GM18909 (cell line): ENCODE measurements at regions not wholly inside any gene's neighbourhood (a gene's known extent, or its start where the extent isn't known, plus 50 kb on each side); places are given as distances from the start of the nearest gene placed in this dataset.
"Not testable (repeated sequence)": the region's sequence is repeated elsewhere in the genome, so short reads cannot be mapped to it uniquely, and the experiment has no call there.

Source experiments
- ATAC-seq: cut with Tn5 transposase; IDR thresholded peaks from one replicate; pipeline ENCODE4 v1.9.1; 2021; ENCODE audit warnings: mild to moderate bottlenecking; ENCODE audit not compliant: unreplicated experiment, poor library complexity

GRCh38 chr5:112472614-112473013, 53.5 kb upstream of the EPB41L4A start:
- ATAC-seq, result no peak

DNA sequence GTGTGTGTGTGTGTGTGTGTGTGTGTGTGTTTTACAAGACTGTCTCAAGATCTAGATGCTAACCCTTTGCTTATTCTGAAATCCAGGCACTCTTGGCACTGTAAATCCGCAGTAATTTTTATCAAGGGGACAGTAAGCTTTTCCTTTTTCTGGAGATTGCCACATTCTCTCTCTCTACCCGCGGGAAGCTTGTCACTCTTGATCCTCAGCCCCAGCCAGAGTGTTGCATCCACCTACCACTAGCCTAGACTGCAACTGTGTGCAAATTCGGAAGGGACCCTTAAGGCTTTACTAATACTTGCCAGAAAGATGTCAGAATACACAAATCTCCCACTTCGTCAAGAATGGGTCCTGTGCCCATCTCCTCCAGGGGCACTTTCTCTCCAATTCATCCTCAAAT, 54.9 kb upstream of the EPB41L4A start:
- ATAC-seq, result no peak

DNA sequence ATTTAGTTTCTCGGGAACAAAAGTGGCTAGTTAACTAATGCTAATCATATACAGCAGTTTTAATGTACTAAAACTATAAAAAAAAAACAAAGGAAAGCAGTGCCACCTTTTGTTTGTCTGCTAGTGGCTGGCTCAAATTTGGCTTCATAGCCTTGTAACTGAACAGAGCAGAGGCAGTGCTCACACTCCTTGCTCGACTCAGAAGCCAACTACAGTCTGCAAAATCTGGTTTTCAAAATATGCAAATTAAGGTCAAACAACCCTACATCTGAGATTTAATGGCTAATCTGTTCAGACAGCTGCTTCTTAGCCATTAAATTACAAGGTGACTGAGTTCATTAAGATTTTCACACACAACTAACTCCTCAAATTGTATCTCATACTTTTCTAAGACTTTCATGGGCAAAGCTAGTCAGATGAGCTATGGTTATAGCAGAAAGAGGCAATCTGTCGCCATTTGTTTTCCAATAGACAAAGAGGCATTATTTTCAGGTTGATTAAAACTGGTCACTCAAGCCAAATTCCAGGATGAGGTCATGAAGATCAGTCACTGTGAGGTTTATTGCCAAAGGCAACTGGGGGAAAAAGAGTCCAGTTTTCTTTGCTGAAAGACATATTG, 56.8 kb upstream of the EPB41L4A start:
- no peak for ATAC-seq

DNA sequence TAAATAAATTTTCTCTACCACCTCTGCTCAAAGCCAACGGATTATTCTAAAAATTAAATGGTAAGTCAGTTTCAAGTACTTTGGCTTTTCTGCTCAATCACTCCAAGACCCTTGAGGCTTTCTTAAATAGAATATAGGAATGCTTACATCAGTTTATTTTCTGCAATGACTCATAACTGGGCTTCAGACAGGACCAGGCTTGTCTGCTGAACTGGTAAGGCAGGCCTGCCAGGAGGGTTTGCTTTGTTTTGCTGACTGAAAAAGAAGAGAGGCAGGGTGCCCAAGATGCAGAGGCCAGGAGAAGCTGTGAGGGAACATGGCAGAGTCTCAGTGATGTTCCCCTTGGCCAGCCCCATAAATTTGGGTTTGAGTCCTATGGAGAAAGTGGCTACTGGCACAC, 60.3 kb upstream of the EPB41L4A start:
- ATAC-seq, result no peak

DNA sequence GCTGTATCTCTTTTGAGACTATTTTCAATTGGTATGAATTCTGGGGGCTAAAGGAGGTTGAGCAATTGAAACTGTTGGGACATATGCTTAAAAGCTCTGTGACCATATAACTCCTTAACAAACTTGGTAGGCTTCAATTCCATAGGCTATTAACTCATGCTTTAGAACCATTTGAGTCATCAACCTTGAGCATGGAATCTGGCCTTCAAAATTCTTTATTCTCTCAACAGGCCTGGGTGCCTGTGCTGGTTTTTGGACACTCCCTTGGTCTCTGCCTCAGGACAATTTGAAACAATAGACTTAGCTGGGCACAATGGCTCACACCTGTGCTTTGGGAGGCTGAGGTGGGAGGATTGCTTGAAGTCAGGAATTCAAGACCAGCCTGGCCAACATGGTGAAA, 61.4 kb upstream of the EPB41L4A start:
- ATAC-seq, result no peak

GRCh38 chr5:112483704-112484103, 64.6 kb upstream of the EPB41L4A start:
- ATAC-seq, result no peak

DNA sequence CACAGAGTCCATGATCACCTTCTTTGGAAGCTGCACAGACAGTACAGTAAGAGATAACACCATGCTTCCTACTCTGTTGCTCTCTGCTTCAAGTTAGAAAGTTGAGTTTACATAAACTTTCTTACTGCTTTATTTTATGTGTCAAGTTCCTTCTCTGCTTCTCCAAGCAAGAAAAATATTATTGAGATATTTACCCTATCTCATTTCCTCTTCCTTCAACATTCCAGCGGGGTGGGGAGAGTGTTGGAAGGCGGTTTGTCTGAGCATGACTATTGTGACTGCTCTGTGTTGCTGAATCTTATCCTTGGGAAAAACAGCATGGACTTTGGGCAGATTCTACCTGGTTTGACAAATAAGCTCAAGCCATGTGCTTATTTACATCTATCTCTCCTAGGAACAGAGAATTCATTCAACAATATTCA, 66.9 kb upstream of the EPB41L4A start:
- ATAC-seq, result no peak

GRCh38 chr5:112491257-112491656, 72.2 kb upstream of the EPB41L4A start:
- no peak for ATAC-seq

- ATAC-seq, result peak; percentile 99
Measured at GRCh38 chr5:112492291-112492690, 73.2 kb upstream of the EPB41L4A start.

DNA sequence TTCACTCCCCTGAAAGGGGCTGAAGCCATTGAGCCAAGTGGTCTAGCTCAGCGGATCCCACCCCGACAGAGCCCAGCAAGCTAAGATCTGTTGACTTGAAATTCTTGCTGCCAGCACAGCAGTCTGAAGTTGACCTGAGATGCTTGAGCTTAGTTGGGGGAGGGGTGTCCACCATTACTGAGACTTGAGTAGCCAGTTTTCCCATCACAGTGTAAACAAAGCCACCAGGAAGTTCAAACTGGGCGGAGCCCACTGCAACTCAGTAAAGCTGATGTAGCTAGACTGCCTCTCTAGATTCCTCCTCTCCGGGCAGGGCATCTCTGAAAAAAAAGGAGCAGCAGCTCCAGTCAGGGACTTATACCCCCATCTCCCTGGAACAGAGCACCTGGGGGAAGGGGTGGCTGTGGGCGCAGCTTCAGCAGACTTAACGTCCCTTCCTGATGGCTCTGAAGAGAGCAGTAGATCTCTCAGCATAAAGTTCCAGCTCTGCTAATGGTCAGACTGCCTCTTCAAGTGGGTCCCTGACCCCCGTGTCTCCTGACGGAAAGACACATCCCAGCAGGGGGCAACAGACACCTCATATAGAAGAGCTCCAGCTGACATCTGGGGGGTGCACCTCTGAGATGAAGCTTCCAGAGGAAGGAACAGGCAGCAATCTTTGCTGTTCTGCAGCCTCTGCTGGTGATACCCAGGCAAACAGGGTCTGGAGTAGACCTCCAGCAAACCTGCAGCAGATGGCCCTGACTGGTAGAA, 84.8 kb upstream of the EPB41L4A start:
- ATAC-seq, result not testable (repeated sequence)

DNA sequence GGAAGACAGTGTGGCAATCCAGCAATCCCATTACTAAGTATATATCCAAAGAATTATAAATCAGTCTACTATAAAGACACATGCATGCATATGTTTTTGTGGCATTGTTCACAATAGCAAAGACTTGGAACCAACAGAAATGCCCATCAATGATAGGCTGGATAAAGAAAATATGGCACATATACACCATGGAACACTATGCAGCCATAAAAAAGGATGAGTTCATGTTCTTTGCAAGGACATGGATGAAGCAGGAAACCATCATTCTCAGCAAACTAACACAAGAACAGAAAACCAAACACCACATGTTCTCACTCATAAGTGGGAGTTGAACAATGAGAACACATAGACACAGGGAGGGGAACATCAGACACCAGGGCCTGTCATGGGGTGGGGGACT, 90.0 kb upstream of the EPB41L4A start:
- ATAC-seq, result not testable (repeated sequence)

DNA sequence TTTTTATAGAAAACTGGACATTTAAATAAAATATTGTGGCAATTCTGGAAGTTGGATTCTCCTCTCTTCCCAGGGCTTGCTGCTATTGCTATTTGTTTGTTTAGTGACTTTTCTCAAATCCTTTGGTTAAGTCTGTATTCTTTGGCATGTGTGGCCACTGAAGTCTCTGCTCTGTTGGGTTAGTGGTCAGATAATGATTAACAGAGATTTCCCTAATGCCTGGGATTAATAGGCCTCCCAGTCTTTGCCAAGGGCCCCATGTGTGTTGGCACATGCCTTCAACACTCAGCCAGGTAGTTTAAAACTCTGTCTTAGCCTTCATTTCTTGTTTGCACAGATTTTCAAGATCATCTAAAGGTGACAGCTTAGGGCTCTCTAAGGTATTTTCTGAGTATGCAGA, 92.8 kb upstream of the EPB41L4A start:
- ATAC-seq, result no peak

- ATAC-seq, result no peak
Measured at GRCh38 chr5:112512901-112513300, 93.8 kb upstream of the EPB41L4A start.

- ATAC-seq, result no peak
Measured at GRCh38 chr5:112514111-112514510, 95.0 kb upstream of the EPB41L4A start.

- not testable (repeated sequence) for ATAC-seq
Measured at GRCh38 chr5:112520474-112520873, 101.4 kb upstream of the EPB41L4A start.

DNA sequence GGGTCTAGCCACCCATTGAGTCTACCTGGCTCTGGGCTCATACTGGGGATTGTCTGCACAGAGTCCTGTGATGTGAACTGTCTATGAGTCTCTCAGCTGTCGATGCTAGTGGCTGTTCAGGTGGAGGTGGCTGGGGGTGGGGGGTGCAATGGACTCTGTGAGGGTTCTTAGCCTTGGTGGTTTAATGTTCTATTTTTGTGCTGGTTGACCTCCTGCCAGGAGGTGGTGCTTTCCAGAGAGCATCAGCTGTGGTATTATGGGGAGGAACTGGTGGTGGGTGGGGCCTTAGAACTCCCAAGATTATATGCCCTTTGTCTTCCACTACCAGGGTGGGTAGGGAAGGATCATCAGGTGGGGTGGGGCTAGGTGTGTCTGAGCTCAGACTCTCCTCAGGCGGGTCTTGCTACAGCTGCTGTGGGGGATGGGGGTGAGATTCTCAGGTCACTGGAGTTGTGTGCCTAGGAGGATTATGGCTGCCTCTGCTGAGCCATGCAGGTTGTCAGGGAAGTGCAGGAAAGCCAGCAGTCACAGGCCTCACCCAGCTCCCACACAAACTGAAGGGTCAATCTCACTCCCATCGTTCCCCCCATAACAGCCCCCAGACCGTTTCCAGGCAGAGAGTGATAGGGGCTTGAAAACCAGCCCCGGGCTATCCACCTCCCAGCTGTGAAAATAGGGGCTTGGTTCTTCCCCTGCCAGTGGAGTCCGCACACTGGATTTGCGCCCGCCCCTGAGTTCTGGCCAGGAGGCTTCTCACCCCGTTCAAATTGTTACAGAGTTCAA, 104.0 kb upstream of the EPB41L4A start:
- peak; percentile 72 for ATAC-seq

DNA sequence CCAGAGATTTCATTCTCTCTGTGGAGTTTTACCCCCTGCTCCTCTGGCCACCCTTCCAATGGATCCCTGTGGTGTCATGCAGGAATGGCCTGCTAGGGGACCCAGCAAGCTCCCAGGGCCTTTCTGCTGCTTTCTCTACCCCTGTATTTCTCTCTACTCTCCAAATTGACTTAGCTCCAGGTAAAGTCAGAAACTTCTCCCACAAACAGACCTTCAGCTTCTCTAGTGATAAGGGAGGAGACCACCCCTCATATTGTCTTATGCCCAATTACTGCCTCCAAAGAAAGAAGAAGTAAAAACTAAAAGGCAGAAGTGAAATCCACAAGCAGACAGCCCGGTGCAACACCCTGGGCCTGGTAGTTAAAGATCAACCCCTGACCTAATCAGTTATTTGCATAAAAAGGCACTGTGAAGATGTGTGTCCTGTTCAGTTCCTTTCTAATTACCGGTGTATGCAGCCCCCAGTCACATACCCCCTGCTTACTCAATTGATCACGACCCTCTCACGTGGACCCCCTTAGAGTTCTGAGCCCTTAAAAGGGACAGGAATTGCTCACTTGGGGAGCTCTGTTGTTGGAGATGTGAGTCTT, 104.7 kb upstream of the EPB41L4A start:
- peak; percentile 79 for ATAC-seq

GRCh38 chr5:112525217-112525616, 106.1 kb upstream of the EPB41L4A start:
- ATAC-seq, result no peak

GRCh38 chr5:112528928-112529327, 109.9 kb upstream of the EPB41L4A start:
- ATAC-seq, result no peak

GRCh38 chr5:112529525-112529924, 110.4 kb upstream of the EPB41L4A start:
- ATAC-seq, result no peak
